ENCODE measurements at regions not wholly inside any gene's neighbourhood (a gene's known extent, or its start where the extent isn't known, plus 50 kb on each side); places are given as distances from the start of the nearest gene placed in this dataset.

DNA sequence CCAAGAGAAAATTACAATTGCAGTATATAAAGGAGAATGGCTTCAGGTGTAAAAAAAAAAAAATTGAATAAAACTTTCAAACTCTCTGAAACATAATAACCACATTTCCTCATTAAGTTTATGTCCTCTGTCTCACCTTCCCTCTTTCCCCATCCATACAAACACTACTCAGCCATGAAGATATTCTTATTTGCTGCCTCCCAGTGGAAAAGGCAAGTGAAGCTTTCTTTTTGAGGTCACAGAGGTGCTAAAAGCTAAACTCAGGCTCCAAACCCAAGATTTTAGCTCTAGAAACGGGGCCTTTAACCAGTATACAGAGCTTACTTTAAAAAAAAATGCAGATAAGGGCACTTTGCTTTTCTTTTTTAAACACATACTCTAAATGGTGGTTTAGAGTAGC lies 1568.5 kb downstream of the FAM181B start:
- TF ChIP-seq ARNTL (CRISPR knock-in tag; IDR thresholded peaks at IDR 0.05; ENCODE audit: borderline replicate concordance, low read depth) (no peak), ZNF565 (CRISPR knock-in tag; conservative IDR thresholded peaks at IDR 0.05; ENCODE audit: low read depth) (no peak), CSDC2 (CRISPR knock-in tag; IDR thresholded peaks at IDR 0.05) (no peak), ZNF70 (CRISPR knock-in tag; IDR thresholded peaks at IDR 0.05) (no peak), TOX (CRISPR knock-in tag; IDR thresholded peaks at IDR 0.05; ENCODE audit: borderline replicate concordance) (no peak), TSHZ2 (CRISPR knock-in tag; IDR thresholded peaks at IDR 0.05) (no peak), PATZ1 (CRISPR knock-in tag; IDR thresholded peaks at IDR 0.05; ENCODE audit: borderline replicate concordance) (no peak), ZFP3 (CRISPR knock-in tag; IDR thresholded peaks at IDR 0.05) (no peak), ZC3H10 (CRISPR knock-in tag; IDR thresholded peaks at IDR 0.05) (no peak), BACH2 (CRISPR knock-in tag; IDR thresholded peaks at IDR 0.05; ENCODE audit: borderline replicate concordance) (no peak)
- TF ChIP-seq, protein P1, sequence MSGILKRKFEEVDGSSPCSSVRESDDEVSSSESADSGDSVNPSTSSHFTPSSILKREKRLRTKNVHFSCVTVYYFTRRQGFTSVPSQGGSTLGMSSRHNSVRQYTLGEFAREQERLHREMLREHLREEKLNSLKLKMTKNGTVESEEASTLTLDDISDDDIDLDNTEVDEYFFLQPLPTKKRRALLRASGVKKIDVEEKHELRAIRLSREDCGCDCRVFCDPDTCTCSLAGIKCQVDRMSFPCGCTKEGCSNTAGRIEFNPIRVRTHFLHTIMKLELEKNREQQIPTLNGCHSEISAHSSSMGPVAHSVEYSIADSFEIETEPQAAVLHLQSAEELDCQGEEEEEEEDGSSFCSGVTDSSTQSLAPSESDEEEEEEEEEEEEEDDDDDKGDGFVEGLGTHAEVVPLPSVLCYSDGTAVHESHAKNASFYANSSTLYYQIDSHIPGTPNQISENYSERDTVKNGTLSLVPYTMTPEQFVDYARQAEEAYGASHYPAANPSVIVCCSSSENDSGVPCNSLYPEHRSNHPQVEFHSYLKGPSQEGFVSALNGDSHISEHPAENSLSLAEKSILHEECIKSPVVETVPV (CRISPR knock-in tag; IDR thresholded peaks at IDR 0.05), result no peak
- TF ChIP-seq, protein P2, sequence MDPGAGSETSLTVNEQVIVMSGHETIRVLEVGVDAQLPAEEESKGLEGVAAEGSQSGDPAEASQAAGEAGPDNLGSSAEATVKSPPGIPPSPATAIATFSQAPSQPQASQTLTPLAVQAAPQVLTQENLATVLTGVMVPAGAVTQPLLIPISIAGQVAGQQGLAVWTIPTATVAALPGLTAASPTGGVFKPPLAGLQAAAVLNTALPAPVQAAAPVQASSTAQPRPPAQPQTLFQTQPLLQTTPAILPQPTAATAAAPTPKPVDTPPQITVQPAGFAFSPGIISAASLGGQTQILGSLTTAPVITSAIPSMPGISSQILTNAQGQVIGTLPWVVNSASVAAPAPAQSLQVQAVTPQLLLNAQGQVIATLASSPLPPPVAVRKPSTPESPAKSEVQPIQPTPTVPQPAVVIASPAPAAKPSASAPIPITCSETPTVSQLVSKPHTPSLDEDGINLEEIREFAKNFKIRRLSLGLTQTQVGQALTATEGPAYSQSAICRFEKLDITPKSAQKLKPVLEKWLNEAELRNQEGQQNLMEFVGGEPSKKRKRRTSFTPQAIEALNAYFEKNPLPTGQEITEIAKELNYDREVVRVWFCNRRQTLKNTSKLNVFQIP (CRISPR knock-in tag; IDR thresholded peaks at IDR 0.05; ENCODE audit: borderline replicate concordance, low read depth), result no peak

Data from SK-N-SH treated with all-trans-retinoic acid at 6 μM for 48 hours (cell line).